ENCODE measurements at regions not wholly inside any gene's neighbourhood (a gene's known extent, or its start where the extent isn't known, plus 50 kb on each side); places are given as distances from the start of the nearest gene placed in this dataset.

- TF ChIP-seq RAD21 (IDR thresholded peaks at IDR 0.05; ENCODE audit: low read length) (no peak), CHD2 (IDR thresholded peaks at IDR 0.05; ENCODE audit: low read length, partially characterized antibody) (no peak), TEAD4 (IDR thresholded peaks at IDR 0.05; ENCODE audit: borderline replicate concordance, insufficient read depth) (no peak), TAF1 (IDR thresholded peaks at IDR 0.05; ENCODE audit: borderline replicate concordance, low read depth, low read length) (no peak), GABPA (IDR thresholded peaks at IDR 0.05; ENCODE audit: low read depth) (no peak), USF1 (IDR thresholded peaks at IDR 0.05; ENCODE audit: borderline replicate concordance, low read depth) (no peak), EP300 (IDR thresholded peaks at IDR 0.05; ENCODE audit: borderline replicate concordance in 1 of 2, low read depth in 1 of 2, low read length in 1 of 2) (no peak), EZH2phosphoT487 (IDR thresholded peaks at IDR 0.05; ENCODE audit: borderline replicate concordance, low read depth) (no peak), JUND (IDR thresholded peaks at IDR 0.05) (no peak), POLR2AphosphoS5 (IDR thresholded peaks at IDR 0.05; ENCODE audit: low read depth, low read length) (no peak), FOXJ3 (CRISPR knock-in tag; IDR thresholded peaks at IDR 0.05) (no peak), NFIC (IDR thresholded peaks at IDR 0.05; ENCODE audit: borderline replicate concordance) (no peak)
- TF ChIP-seq, protein P1, sequence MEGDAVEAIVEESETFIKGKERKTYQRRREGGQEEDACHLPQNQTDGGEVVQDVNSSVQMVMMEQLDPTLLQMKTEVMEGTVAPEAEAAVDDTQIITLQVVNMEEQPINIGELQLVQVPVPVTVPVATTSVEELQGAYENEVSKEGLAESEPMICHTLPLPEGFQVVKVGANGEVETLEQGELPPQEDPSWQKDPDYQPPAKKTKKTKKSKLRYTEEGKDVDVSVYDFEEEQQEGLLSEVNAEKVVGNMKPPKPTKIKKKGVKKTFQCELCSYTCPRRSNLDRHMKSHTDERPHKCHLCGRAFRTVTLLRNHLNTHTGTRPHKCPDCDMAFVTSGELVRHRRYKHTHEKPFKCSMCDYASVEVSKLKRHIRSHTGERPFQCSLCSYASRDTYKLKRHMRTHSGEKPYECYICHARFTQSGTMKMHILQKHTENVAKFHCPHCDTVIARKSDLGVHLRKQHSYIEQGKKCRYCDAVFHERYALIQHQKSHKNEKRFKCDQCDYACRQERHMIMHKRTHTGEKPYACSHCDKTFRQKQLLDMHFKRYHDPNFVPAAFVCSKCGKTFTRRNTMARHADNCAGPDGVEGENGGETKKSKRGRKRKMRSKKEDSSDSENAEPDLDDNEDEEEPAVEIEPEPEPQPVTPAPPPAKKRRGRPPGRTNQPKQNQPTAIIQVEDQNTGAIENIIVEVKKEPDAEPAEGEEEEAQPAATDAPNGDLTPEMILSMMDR (IDR thresholded peaks at IDR 0.05): no peak
- TF ChIP-seq, protein P2, sequence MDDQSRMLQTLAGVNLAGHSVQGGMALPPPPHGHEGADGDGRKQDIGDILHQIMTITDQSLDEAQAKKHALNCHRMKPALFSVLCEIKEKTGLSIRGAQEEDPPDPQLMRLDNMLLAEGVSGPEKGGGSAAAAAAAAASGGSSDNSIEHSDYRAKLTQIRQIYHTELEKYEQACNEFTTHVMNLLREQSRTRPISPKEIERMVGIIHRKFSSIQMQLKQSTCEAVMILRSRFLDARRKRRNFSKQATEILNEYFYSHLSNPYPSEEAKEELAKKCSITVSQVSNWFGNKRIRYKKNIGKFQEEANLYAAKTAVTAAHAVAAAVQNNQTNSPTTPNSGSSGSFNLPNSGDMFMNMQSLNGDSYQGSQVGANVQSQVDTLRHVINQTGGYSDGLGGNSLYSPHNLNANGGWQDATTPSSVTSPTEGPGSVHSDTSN (IDR thresholded peaks at IDR 0.05): no peak
Measured at GRCh38 chr3:132220986-132221385, 96.2 kb upstream of the ACP3 start.
